ENCODE measurements at regions not wholly inside any gene's neighbourhood (a gene's known extent, or its start where the extent isn't known, plus 50 kb on each side); places are given as distances from the start of the nearest gene placed in this dataset.

DNA sequence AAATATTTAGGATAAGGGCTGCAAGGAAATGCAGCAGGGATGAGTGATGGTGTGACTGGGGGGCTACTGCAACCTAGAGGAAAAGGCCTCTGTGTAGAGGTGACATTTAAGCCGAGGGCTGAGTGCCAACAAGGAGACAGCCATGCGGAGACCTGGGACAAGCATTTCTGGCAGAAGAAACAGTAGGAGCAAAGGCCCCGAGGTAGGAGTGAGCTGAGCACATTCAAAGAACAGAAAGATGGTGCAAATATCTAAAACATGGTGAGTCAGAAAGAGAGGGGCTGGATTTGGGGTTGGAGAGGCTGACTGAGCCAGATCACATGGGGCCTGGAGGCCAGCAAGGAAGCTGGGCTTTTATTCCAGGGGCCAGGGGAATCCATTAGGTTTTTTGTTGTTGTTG is 55.1 kb upstream of the INCENP start:
- TF ChIP-seq POLR2AphosphoS5 (IDR thresholded peaks at IDR 0.05; ENCODE audit: borderline replicate concordance, low read depth, low read length) = no peak
- TF ChIP-seq EZH2 (IDR thresholded peaks at IDR 0.05) = no peak
- TF ChIP-seq FOXP2 (optimal IDR thresholded peaks at IDR 0.05; ENCODE audit: control extremely low read depth, extremely low read length, insufficient read depth) = no peak
